Left ventricle myocardium superior (tissue), 1 donor: ENCODE measurements at regions not wholly inside any gene's neighbourhood (a gene's known extent, or its start where the extent isn't known, plus 50 kb on each side); places are given as distances from the start of the nearest gene placed in this dataset.
A peak's percentile ranks its signal among the peaks of the same experiment; 100 is the strongest.

ENCODE experiments used
- ATAC-seq: fragments of 200-7000 bp; cut with Tn5 transposase; one replicate; pipeline ENCODE4 v1.9.1; 2020; ENCODE audit warnings: mild to moderate bottlenecking, moderate library complexity
- DNase-seq: peaks from one replicate; pipeline ENCODE4 v3.0.0-alpha.2; 2020
- intact Hi-C: fragments of 100-400 bp; cut with micrococcal nuclease; formaldehyde crosslinking; loops from one replicate; pipeline ENCODE4 v1.11.0; 2022
- donor health status: DM: no; HTN: yes; CAD: no; lungs with severe emphysema.

GRCh38 chr10:4775808-4776207 is 50.2 kb upstream of the AKR1E2 start:
- DNase-seq (no peak), ATAC-seq (no peak)
- intact Hi-C loops = no loop called here

- DNase-seq (no peak), ATAC-seq (no peak)
- intact Hi-C loops = no loop called here
These were observed 53.8 kb upstream of the AKR1E2 start for GRCh38 chr10:4772202-4772570.

GRCh38 chr10:4771554-4772201 is 54.3 kb upstream of the AKR1E2 start:
- no peak for ATAC-seq
- intact Hi-C loops = no loop called here
- no peak for DNase-seq

- no peak for DNase-seq
- intact Hi-C loops = no loop called here
- peak; percentile 83 for ATAC-seq
These were observed 55.0 kb upstream of the AKR1E2 start for GRCh38 chr10:4770801-4771553.

- no peak for ATAC-seq
- DNase-seq = no peak
- intact Hi-C loops = loop anchor here (2.0 to 5.0 kb wide), 2 partner anchors 106 to 1570 kb away; no protein-coding TSS in a partner anchor
These were observed 57.6 kb upstream of the AKR1E2 start for GRCh38 chr10:4768416-4768815.

- intact Hi-C loops = loop anchor here (2.0 to 5.0 kb wide), 2 partner anchors 105 to 254 kb away; no protein-coding TSS in a partner anchor
- ATAC-seq (peak; percentile 75), DNase-seq (no peak)
These were observed 58.8 kb upstream of the AKR1E2 start for GRCh38 chr10:4767033-4767814.

- intact Hi-C loops = loop anchor here (2.0 to 5.0 kb wide), 2 partner anchors 104 to 254 kb away; no protein-coding TSS in a partner anchor
- no peak for DNase-seq
These were observed 59.6 kb upstream of the AKR1E2 start for GRCh38 chr10:4766454-4766853.

GRCh38 chr10:4765428-4765827 is 60.6 kb upstream of the AKR1E2 start:
- intact Hi-C loops = loop anchor here (5.0 kb wide), 1 partner anchor 103 kb away; no protein-coding TSS in a partner anchor
- DNase-seq (no peak), ATAC-seq (no peak)

More at GRCh38 chr10:4766454-4766853, 59.6 kb upstream of the AKR1E2 start:
- ATAC-seq = peak; percentile 62

- ATAC-seq (no peak), DNase-seq (no peak)
- intact Hi-C loops = no loop called here
These were observed 62.0 kb upstream of the AKR1E2 start for GRCh38 chr10:4763960-4764428.

- intact Hi-C loops = no loop called here
- DNase-seq = no peak
These were observed 62.5 kb upstream of the AKR1E2 start for GRCh38 chr10:4763513-4763912.

GRCh38 chr10:4758256-4758655 is 67.8 kb upstream of the AKR1E2 start:
- ATAC-seq = no peak
- intact Hi-C loops = no loop called here
- no peak for DNase-seq

More at GRCh38 chr10:4763513-4763912, 62.5 kb upstream of the AKR1E2 start:
- no peak for ATAC-seq

- ATAC-seq = peak; percentile 40
- intact Hi-C loops = no loop called here
These were observed 70.6 kb upstream of the AKR1E2 start for GRCh38 chr10:4755286-4755989.

GRCh38 chr10:4754143-4754542 is 71.9 kb upstream of the AKR1E2 start:
- no peak for DNase-seq
- no peak for ATAC-seq
- intact Hi-C loops = no loop called here

More at GRCh38 chr10:4755286-4755989, 70.6 kb upstream of the AKR1E2 start:
- DNase-seq = no peak

- DNase-seq = no peak
- intact Hi-C loops = no loop called here
- no peak for ATAC-seq
These were observed 74.8 kb upstream of the AKR1E2 start for GRCh38 chr10:4751211-4751610.

- intact Hi-C loops = no loop called here
- no peak for ATAC-seq
- no peak for DNase-seq
These were observed 76.8 kb upstream of the AKR1E2 start for GRCh38 chr10:4749271-4749574.

- no peak for DNase-seq
- intact Hi-C loops = no loop called here
- ATAC-seq = no peak
These were observed 77.3 kb upstream of the AKR1E2 start for GRCh38 chr10:4748491-4749270.

GRCh38 chr10:4742217-4742616 is 83.8 kb upstream of the AKR1E2 start:
- DNase-seq = no peak
- ATAC-seq = no peak
- intact Hi-C loops = no loop called here

GRCh38 chr10:4740471-4740870 is 85.5 kb upstream of the AKR1E2 start:
- no peak for ATAC-seq
- no peak for DNase-seq
- intact Hi-C loops = no loop called here

GRCh38 chr10:4736608-4737007 is 89.4 kb upstream of the AKR1E2 start:
- ATAC-seq (no peak), DNase-seq (no peak)
- intact Hi-C loops = no loop called here
